AG09319 (cell line): ENCODE measurements at regions not wholly inside any gene's neighbourhood (a gene's known extent, or its start where the extent isn't known, plus 50 kb on each side); places are given as distances from the start of the nearest gene placed in this dataset.
A peak's percentile ranks its signal among the peaks of the same experiment; 100 is the strongest.

ENCODE experiments used
- DNase-seq: peaks from one replicate; pipeline ENCODE4 v3.0.0-alpha.2; 2010; ENCODE audit warnings: low read depth; ENCODE audit errors: extremely low read depth
- CTCF ChIP-seq: IDR thresholded peaks from 2 replicates; pipeline ENCODE4 v1.5.1; 2011; ENCODE audit warnings: low read depth, mild to moderate bottlenecking, inconsistent platforms, low read length, moderate library complexity

GRCh38 chr11:38005597-38005996, 1407.6 kb upstream of the RAG2 start:
- no peak for DNase-seq
- TF ChIP-seq CTCF = no peak

- no peak for DNase-seq
- no peak for TF ChIP-seq CTCF
Measured at GRCh38 chr11:37999171-37999570, 1401.1 kb upstream of the RAG2 start.

GRCh38 chr11:37995886-37996285, 1397.8 kb upstream of the RAG2 start:
- TF ChIP-seq CTCF = no peak
- DNase-seq = no peak

- DNase-seq = peak; percentile 63
Measured at GRCh38 chr11:37988031-37988430, 1390.0 kb upstream of the RAG2 start.

GRCh38 chr11:37984991-37985390, 1387.0 kb upstream of the RAG2 start:
- peak; percentile 5 for DNase-seq
- no peak for TF ChIP-seq CTCF

More at GRCh38 chr11:37988031-37988430, 1390.0 kb upstream of the RAG2 start:
- TF ChIP-seq CTCF = no peak

- no peak for DNase-seq
- no peak for TF ChIP-seq CTCF
Measured at GRCh38 chr11:37978647-37979046, 1380.6 kb upstream of the RAG2 start.

GRCh38 chr11:37973941-37974340, 1375.9 kb upstream of the RAG2 start:
- DNase-seq = no peak
- TF ChIP-seq CTCF = no peak
